Muscle layer of colon (tissue), 2 donors: ENCODE measurements at regions not wholly inside any gene's neighbourhood (a gene's known extent, or its start where the extent isn't known, plus 50 kb on each side); places are given as distances from the start of the nearest gene placed in this dataset.
"Not testable (repeated sequence)": the region's sequence is repeated elsewhere in the genome, so short reads cannot be mapped to it uniquely, and the experiment has no call there.

Source experiments
- H3K27ac ChIP-seq: one replicate; pipeline ENCODE4 v1.7.0; 2013; ENCODE audit warnings: low read depth, mild to moderate bottlenecking, low read length, moderate library complexity
- H3K27me3 ChIP-seq, 2 donors: one replicate each; pipeline ENCODE4 v1.7.0; 2013; ENCODE audit warnings: low read length in 2 of 2, mild to moderate bottlenecking in 2 of 2; ENCODE audit not compliant: insufficient read depth in 2 of 2, control insufficient read depth in 1 of 2
- H3K36me3 ChIP-seq: one replicate; pipeline ENCODE4 v1.7.0; 2013; ENCODE audit warnings: mild to moderate bottlenecking, low read length; ENCODE audit not compliant: insufficient read depth
- H3K4me1 ChIP-seq: one replicate; pipeline ENCODE4 v1.7.0; 2013; ENCODE audit warnings: mild to moderate bottlenecking, low read length; ENCODE audit not compliant: insufficient read depth
- H3K4me3 ChIP-seq, 2 donors: one replicate each; pipeline ENCODE4 v1.7.0; 2013; ENCODE audit warnings: low read length in 2 of 2, low read depth in 1 of 2, mild to moderate bottlenecking in 1 of 2, moderate library complexity in 1 of 2
- H3K9ac ChIP-seq: one replicate; pipeline ENCODE4 v1.7.0; 2013; ENCODE audit warnings: low read length
- H3K9me3 ChIP-seq: one replicate; pipeline ENCODE4 v1.7.0; 2013; ENCODE audit warnings: mild to moderate bottlenecking, low read length
- donor health status: abdominal sarcoma.
- donor health status: Adenocarcinoma of cecum.

DNA sequence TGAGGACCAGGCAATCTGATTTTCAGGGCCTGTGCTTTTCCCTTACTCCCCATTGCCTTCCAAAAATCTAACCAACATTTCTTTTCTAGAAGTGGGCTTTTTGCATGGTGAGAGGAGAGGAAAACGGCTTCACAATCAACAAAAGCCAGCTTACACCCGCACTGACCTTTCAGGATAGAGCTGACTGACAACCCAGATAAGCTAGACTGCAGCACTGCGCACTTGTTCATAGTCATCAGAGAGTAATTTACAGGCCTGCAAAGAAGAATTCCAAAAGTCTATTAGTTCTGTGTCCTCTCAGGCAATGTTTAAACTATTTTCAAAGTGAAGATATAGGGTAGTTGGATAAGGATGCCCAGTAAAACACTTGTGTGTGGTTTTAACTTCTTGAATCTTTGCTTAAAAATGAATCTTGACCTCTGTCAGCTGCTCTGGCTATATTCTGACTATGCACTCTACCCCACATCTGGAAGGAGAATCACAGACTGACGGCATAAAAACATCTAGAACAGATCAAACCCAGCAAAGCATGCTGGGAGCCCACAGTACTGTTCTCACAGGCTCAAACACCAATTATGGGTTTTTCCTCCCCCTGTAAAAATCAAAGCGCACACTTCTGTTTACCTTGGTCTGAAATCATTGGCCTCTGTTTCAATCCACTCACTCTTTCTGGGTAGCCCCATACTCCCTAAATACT is 172.0 kb downstream of the ZNF92 start:
- not testable (repeated sequence) for H3K9ac ChIP-seq, H3K36me3 ChIP-seq, H3K4me1 ChIP-seq, H3K9me3 ChIP-seq, H3K27me3 ChIP-seq, H3K4me3 ChIP-seq, H3K27ac ChIP-seq

DNA sequence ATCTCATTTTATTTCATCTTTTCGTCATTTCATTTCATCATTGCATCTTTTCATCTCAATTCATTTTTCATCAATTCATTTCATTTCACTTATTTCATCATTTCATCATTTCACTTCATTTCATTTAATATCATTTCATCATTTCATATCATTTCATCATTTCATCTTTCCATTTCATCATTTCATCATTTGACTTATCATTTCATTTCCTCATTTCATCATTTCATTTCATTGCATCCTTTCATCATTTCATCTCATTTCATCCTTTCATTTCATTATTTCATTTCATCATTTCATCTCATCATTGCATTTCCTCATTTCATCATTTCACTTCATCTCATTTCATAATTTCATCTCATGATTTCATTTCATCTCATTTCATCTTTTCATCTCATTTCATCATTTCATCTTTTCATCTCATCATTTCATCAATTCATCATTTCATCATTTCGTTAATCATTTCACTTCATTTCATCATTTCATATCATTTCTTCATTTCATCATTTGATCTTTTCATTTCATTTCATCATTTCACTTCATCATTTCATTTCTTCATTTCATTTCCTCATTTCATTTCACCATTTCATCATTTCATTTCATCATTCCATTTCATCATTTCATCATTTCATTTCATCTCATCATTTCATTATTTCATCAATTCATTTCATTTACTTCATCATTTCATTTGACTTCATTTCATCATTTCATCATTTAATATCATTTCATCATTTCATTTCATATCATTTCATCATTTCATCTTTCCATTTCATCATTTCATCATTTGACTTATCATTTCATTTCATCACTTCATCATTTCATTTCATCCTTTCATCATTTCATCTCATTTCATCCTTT is 176.2 kb downstream of the ZNF92 start:
- not testable (repeated sequence) for H3K36me3 ChIP-seq, H3K27me3 ChIP-seq, H3K9me3 ChIP-seq, H3K4me3 ChIP-seq, H3K4me1 ChIP-seq, H3K27ac ChIP-seq, H3K9ac ChIP-seq

DNA sequence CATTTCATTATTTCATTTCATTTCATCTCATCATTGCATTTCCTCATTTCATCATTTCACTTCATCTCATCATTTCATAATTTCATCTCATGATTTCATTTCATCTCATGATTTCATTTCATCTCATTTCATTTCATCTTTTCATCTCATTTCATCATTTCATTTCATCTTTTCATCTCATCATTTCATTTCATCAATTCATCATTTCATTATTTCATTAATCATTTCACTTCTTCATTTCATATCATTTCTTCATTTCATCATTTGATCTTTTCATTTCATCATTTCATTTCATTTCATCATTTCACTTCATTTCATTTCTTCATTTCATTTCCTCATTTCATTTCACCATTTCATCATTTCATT is 176.8 kb downstream of the ZNF92 start:
- not testable (repeated sequence) for H3K9me3 ChIP-seq, H3K27me3 ChIP-seq, H3K27ac ChIP-seq, H3K4me3 ChIP-seq, H3K9ac ChIP-seq, H3K4me1 ChIP-seq, H3K36me3 ChIP-seq

DNA sequence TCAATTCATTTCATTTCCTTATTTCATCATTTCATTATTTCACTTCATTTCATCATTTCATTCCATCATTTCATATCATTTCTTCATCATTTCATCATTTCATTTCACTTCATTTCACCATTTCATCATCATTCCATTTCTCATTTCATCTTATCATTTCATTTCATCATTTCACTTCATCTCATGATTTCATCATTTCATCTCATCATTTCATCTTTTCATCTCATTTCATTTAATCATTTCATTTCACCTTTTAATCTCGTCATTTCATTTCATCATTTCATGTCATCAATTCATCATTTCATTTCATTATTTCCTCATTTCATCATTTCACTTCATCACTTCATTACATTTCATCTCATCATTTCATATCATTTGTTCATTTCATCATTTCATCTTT is 177.4 kb downstream of the ZNF92 start:
- H3K36me3 ChIP-seq, H3K27ac ChIP-seq, H3K4me1 ChIP-seq, H3K9me3 ChIP-seq, H3K9ac ChIP-seq, H3K27me3 ChIP-seq, H3K4me3 ChIP-seq: not testable (repeated sequence)

DNA sequence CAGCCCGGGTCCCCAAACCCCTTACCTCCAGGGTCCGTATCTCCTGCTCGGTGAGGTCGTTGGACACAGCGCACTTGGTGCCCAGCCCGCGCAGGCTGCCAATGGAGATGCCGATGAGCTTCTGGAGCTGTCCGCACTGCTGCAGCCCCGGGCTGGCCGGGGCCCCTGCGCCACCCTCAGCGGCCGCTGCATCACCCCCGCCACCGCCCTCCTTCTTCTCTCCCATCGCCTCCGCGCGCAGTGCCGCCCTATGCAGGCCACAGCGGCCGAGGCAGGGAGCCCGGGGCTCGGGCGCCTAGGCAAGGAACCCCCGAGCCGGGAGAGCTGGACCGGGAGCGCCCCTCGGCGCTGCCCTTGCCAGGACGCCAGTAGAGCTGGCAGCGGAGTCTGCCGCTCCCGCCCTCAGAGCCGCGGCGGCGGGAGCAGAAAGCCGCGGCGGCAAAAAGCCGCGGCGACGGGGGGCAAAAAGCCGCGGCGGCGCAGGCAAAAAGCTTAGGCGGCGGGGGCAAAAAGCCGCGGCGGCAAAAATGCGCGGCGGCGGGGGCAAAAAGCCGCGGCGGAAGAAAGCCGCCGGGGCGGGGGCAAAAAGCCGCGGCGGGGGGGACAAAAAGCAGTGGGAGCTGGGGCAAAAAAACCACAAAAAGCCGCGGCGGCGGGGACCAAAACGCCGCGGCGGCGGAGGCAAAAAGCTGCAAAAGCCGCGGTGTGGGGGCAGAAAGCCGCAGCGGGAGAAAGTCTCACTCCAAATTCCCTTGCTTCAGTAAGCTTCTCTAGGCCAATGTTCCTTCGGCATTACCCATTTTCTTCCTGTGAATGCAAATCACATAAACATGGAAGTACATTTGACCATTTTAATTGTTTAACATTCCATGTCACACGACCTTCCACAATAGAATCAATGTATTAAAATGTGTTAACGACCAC is 181.2 kb downstream of the ZNF92 start:
- H3K4me1 ChIP-seq, H3K27ac ChIP-seq, H3K4me3 ChIP-seq, H3K27me3 ChIP-seq, H3K9me3 ChIP-seq, H3K36me3 ChIP-seq, H3K9ac ChIP-seq: not testable (repeated sequence)

DNA sequence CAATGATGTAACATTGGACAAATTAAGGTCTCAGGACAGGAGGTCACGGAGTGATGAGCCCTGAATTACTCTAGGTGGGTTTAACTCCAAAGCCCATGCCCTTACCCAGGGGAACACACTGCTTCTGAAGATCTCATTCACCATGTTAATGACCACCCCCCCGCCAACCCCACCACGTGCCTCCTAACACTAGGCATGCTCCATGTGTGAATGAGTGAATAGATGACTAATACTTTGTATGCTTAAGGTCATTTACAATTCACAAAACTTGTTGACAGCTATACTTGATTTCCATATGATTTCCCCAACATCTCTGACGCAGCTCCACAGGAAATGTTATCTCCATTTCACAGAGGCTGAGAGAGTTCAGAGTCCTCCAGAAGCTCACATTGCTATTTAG is 184.9 kb downstream of the ZNF92 start:
- not testable (repeated sequence) for H3K4me1 ChIP-seq, H3K36me3 ChIP-seq, H3K27me3 ChIP-seq, H3K27ac ChIP-seq, H3K9me3 ChIP-seq, H3K4me3 ChIP-seq, H3K9ac ChIP-seq

DNA sequence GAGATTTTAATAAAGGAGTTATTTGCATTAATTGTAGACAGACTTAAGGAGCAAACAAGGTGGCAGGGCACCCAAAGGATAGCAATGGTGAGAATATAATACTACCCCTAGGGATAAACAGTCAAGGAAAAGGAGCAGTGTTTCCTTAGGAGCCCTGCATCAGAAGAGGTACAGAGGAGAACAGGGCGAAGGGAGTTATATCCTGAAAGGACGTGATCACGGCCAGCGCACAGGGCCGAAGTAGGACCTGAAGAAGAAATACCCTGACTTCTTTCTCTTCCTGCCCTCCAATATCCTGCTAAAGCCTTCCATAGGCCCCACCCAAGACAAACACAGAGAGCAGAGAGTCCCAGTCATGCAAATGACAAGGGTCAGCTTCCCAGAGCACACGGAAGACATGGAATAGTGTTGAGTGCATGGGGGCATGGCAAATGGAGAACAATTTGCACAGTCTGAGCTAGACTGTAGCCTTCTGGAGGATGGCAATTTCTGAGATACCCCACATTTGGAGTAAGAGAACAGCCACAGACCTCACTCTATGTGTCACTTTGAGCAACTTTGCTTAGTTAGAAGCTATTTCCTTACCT is 188.2 kb downstream of the ZNF92 start:
- not testable (repeated sequence) for H3K9me3 ChIP-seq, H3K36me3 ChIP-seq, H3K9ac ChIP-seq, H3K27ac ChIP-seq, H3K4me3 ChIP-seq, H3K4me1 ChIP-seq, H3K27me3 ChIP-seq

DNA sequence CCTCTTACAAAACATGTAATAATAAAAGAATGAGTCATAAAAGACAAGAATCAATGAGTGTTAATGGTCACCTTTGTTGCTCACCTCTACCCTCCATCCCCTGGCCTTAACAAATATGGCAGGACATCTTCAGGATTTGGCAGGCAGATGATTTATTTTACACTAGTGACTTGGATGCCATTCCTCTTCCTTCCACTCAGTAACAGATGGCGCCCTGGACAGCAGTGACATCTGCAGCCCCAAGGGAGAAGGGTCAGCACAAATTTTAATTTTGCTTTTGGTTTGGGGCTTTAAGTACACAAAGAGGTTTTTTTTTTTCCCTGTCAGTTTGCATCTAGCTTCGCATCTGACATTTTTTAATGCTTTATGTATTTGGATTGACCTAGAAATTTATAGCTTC is 188.9 kb downstream of the ZNF92 start:
- not testable (repeated sequence) for H3K27me3 ChIP-seq, H3K9me3 ChIP-seq, H3K36me3 ChIP-seq, H3K9ac ChIP-seq, H3K4me3 ChIP-seq, H3K27ac ChIP-seq, H3K4me1 ChIP-seq

DNA sequence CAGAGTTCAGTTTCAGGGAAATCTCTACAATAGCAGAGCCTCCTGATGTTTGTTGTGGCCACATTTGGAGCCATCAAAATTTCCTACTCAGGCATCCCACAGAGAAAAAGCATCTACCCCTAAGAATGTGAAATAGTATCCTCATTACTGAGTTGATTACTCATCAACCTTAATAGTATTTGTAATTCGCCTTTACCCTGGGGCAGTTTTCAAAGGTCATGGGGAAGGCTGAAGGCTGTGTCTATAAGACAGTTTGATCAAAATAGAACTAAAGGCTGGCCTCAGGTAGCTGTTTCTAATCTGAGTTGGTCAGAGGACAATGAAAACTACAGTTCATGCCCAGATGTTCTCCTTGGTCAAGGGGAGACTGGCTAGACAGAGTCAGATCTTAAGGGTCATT is 189.7 kb downstream of the ZNF92 start:
- not testable (repeated sequence) for H3K36me3 ChIP-seq, H3K9ac ChIP-seq, H3K9me3 ChIP-seq, H3K27me3 ChIP-seq, H3K27ac ChIP-seq, H3K4me3 ChIP-seq, H3K4me1 ChIP-seq

DNA sequence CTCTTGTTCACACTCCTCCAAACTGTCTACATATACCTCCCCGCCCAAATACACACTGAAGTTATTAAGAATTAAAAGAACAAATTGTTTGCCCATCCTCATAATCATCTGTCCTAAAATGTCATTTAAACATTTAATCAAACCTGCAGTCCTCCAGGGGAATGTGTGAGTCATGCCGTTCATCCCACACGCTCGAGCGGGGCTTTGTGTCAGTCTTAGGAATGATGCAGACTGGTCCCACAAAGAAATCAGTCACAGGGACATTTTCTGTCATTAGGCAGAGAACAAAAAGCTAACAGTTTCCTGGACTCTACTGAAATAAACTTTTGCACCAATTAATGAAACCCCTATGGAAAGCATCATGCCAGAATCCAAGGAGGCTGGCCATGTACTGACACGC is 194.6 kb downstream of the ZNF92 start:
- not testable (repeated sequence) for H3K4me3 ChIP-seq, H3K4me1 ChIP-seq, H3K27me3 ChIP-seq, H3K9me3 ChIP-seq, H3K27ac ChIP-seq, H3K9ac ChIP-seq, H3K36me3 ChIP-seq

DNA sequence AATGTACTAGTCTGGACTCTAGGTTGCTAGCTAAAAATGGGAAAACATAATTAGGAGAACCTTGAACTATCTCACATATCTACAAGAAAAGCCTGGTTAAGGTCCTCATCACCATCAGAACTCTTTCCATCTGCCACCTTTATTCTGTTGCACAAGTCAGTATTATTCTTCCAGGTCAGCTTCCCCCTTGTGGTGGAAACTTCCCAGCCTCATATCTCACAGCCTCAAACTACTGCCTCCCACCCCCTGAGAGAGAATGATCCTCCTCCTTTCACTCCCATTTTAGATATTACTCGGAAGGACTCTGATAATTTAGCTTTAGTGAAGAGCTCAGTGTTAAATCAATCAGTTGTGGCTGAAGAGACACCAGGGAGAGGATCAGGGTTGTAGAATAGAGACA is 197.3 kb downstream of the ZNF92 start:
- not testable (repeated sequence) for H3K9me3 ChIP-seq, H3K4me1 ChIP-seq, H3K27me3 ChIP-seq, H3K4me3 ChIP-seq, H3K9ac ChIP-seq, H3K36me3 ChIP-seq, H3K27ac ChIP-seq
